PFSK-1 (cell line): ENCODE measurements at regions not wholly inside any gene's neighbourhood (a gene's known extent, or its start where the extent isn't known, plus 50 kb on each side); places are given as distances from the start of the nearest gene placed in this dataset.

ENCODE experiments used
- FOXP2 ChIP-seq: optimal IDR thresholded peaks from 2 replicates; pipeline ENCODE3; 2011; ENCODE audit warnings: borderline replicate concordance, control low read depth, inconsistent platforms; ENCODE audit not compliant: insufficient read depth; ENCODE audit errors: extremely low read length, extremely low read depth
- POLR2AphosphoS5 ChIP-seq: IDR thresholded peaks from 2 replicates; pipeline ENCODE4 v1.6.1; 2012; ENCODE audit warnings: low read depth, mild to moderate bottlenecking, control low read depth, low read length, moderate library complexity
- SIN3A ChIP-seq: IDR thresholded peaks from 2 replicates; pipeline ENCODE4 v1.6.1; 2012; ENCODE audit warnings: mild to moderate bottlenecking, low read length, moderate library complexity, borderline replicate concordance; ENCODE audit not compliant: insufficient read depth
- TAF1 ChIP-seq: IDR thresholded peaks from 2 replicates; pipeline ENCODE4 v1.6.1; 2012; ENCODE audit warnings: low read length, control low read depth, borderline replicate concordance; ENCODE audit not compliant: insufficient read depth
- TF ChIP-seq, protein P1 (sequence below), 2 experiments: IDR thresholded peaks; 2 replicates each; pipeline versions ENCODE4 v1.6.1 to v1.8.0; 2011 to 2012; ENCODE audit warnings: low read depth in 2 of 2, low read length in 2 of 2, control low read depth in 1 of 2, inconsistent platforms in 1 of 2, mild to moderate bottlenecking in 1 of 2, moderate library complexity in 1 of 2; ENCODE audit not compliant: insufficient read depth in 1 of 2

DNA sequence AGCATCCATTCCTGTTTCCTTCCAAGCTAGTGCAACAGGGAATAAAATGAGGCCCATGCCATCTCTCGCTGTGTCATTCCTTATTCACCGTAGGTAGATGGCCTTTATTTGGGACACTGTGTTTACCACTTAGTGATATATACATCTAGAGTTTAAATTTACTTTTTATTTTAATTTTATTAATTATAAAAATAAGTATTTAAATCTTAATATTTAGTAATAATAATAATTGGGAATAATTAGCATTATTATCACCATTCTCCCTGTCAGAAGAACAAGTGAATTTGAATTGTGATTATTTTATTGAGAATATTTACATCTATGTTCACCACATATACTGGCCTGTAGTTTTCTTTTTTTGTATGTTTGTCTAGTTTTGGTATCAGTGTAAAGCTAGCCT lies 692.9 kb upstream of the KIF2B start:
- TF ChIP-seq SIN3A: no peak

DNA sequence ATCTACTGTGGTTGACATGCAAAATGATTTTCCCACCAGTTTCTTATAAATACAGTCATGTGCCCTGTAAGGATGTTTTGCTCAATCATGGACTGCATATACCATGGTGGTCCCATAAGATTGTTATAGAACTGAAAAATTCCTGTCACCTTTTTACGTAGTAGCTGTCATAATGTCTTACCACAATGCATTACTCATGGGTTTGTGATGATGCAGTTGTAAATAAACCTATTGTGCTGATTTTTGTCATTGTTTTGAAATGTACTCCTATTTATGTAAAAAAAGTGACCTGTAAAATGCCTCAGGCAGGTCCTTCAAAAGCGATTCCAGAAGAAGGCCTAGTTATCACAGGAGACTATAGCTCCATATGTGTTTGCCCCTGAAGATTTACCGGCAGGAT lies 695.4 kb upstream of the KIF2B start:
- TF ChIP-seq SIN3A (no peak), TAF1 (no peak), FOXP2 (no peak)
- TF ChIP-seq, protein P1, sequence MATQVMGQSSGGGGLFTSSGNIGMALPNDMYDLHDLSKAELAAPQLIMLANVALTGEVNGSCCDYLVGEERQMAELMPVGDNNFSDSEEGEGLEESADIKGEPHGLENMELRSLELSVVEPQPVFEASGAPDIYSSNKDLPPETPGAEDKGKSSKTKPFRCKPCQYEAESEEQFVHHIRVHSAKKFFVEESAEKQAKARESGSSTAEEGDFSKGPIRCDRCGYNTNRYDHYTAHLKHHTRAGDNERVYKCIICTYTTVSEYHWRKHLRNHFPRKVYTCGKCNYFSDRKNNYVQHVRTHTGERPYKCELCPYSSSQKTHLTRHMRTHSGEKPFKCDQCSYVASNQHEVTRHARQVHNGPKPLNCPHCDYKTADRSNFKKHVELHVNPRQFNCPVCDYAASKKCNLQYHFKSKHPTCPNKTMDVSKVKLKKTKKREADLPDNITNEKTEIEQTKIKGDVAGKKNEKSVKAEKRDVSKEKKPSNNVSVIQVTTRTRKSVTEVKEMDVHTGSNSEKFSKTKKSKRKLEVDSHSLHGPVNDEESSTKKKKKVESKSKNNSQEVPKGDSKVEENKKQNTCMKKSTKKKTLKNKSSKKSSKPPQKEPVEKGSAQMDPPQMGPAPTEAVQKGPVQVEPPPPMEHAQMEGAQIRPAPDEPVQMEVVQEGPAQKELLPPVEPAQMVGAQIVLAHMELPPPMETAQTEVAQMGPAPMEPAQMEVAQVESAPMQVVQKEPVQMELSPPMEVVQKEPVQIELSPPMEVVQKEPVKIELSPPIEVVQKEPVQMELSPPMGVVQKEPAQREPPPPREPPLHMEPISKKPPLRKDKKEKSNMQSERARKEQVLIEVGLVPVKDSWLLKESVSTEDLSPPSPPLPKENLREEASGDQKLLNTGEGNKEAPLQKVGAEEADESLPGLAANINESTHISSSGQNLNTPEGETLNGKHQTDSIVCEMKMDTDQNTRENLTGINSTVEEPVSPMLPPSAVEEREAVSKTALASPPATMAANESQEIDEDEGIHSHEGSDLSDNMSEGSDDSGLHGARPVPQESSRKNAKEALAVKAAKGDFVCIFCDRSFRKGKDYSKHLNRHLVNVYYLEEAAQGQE (IDR thresholded peaks at IDR 0.05; ENCODE audit: insufficient read depth in 1 of 2, low read depth in 2 of 2, low read length in 2 of 2): no peak

DNA sequence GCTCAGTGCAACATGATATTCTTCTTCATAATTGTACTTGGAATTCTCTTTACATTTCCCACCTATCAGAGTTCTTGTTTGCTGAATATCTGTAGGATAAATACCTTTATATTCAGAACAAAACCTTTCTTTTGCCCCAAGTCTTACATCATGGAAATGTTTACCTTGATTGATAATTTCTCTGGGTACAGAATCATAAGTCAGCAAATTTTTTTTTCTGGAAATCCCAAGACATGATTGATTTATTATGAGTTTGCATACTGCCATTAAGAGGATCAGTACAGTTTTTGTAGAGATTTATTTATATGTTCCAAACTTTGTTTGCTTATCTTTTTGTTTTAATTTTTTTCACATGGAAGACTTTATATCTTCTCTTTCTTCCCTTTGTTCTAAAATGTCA lies 699.8 kb upstream of the KIF2B start:
- TF ChIP-seq SIN3A (no peak), POLR2AphosphoS5 (no peak), FOXP2 (no peak), TAF1 (no peak)
- TF ChIP-seq, protein P1 (IDR thresholded peaks at IDR 0.05; ENCODE audit: insufficient read depth in 1 of 2, low read depth in 2 of 2, low read length in 2 of 2): no peak

DNA sequence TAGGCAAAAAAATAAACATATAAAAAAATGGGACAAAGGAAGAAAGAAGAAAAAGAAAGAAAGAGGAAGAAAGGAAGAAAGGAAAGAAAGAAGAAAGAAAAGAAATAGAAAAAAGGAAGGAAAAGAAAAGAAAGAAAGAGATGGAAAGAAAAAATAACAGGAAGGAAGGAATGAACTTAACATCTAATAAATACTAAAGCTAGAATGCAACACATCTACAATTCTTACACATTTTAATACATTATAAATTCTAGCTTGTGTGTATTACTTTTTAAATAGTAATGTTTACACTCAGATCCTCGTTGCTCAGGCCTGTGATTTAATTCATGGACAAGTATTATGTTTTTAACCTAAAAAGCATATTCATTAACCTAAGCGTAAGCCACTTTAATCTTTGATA lies 703.0 kb upstream of the KIF2B start:
- TF ChIP-seq POLR2AphosphoS5 (no peak), TAF1 (no peak), FOXP2 (no peak), SIN3A (no peak)
- TF ChIP-seq, protein P1 (IDR thresholded peaks at IDR 0.05; ENCODE audit: insufficient read depth in 1 of 2, low read depth in 2 of 2, low read length in 2 of 2): no peak

DNA sequence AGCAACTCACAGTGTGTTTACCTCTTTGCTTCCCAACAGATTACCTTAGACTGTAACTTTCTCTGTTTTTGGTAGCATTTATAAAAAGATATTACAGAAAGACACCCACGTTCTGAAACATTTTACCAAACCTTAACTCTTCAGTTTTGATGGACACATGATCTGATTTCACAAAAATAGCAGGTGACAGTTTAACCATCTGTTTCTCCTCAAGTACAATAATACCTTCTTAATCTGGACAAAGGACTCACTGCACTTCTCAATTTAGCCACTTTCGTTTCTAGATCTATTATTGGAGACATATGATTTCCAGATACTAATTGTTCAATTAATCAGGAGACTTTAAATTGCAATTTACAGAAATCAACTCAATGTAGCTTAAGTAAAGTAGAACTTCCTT lies 703.8 kb upstream of the KIF2B start:
- no peak for TF ChIP-seq POLR2AphosphoS5
- TF ChIP-seq, protein P1 (IDR thresholded peaks at IDR 0.05; ENCODE audit: insufficient read depth in 1 of 2, low read depth in 2 of 2, low read length in 2 of 2): no peak
- TF ChIP-seq FOXP2: no peak
- TF ChIP-seq TAF1: no peak
- TF ChIP-seq SIN3A: no peak
